ENCODE measurements at regions not wholly inside any gene's neighbourhood (a gene's known extent, or its start where the extent isn't known, plus 50 kb on each side); places are given as distances from the start of the nearest gene placed in this dataset.

- Histone ChIP-seq H3K36me3 (no peaks in the 10 kb centered on the region), H3K27me3 (no peaks in the 10 kb centered on the region), H3K27ac (no peak overlapping the region), H3K9me3 (no peaks in the 10 kb centered on the region), H3K4me3 (replicated peaks in 1 of 3) (no peak overlapping the region), H3K4me1 (no peaks in the 10 kb centered on the region)
- DNase-seq: no peak
- intact Hi-C loops (cut with DNase I): no loop called here
- 79 to 83% methylated on average over 8 of the region's 8 CpGs for WGBS, 2 donors
- TF ChIP-seq CTCF (IDR thresholded peaks at IDR 0.05) (no peak), POLR2A (IDR thresholded peaks at IDR 0.05) (no peak)
Measured at GRCh38 chr5:4038994-4039393, 443.4 kb downstream of the IRX1 start.

GRCh38 chr5:4042311-4042710, 446.7 kb downstream of the IRX1 start:
- H3K4me3 ChIP-seq (replicated peaks in 1 of 3): no peak overlapping the region
- TF ChIP-seq POLR2A (IDR thresholded peaks at IDR 0.05) (no peak), CTCF (IDR thresholded peaks at IDR 0.05) (no peak)
- no peak overlapping the region for H3K27ac ChIP-seq
- WGBS, 2 donors: 72 to 79% methylated on average over 2 of the region's 2 CpGs
- no peaks in the 10 kb centered on the region for H3K4me1 ChIP-seq
- no peak for DNase-seq
- intact Hi-C loops (cut with DNase I): no loop called here
- no peaks in the 10 kb centered on the region for H3K9me3 ChIP-seq
- no peaks in the 10 kb centered on the region for H3K36me3 ChIP-seq
- H3K27me3 ChIP-seq: no peaks in the 10 kb centered on the region

GRCh38 chr5:4043135-4043534, 447.5 kb downstream of the IRX1 start:
- Histone ChIP-seq H3K4me1 (no peaks in the 10 kb centered on the region), H3K9me3 (no peaks in the 10 kb centered on the region), H3K27ac (no peak overlapping the region), H3K27me3 (no peaks in the 10 kb centered on the region), H3K4me3 (replicated peaks in 1 of 3) (no peak overlapping the region), H3K36me3 (no peaks in the 10 kb centered on the region)
- TF ChIP-seq CTCF (IDR thresholded peaks at IDR 0.05) (no peak), POLR2A (IDR thresholded peaks at IDR 0.05) (no peak)
- no peak for DNase-seq
- intact Hi-C loops (cut with DNase I): no loop called here

- Histone ChIP-seq H3K9me3 (no peaks in the 10 kb centered on the region), H3K27ac (no peak overlapping the region), H3K36me3 (no peaks in the 10 kb centered on the region), H3K4me1 (no peaks in the 10 kb centered on the region), H3K27me3 (no peaks in the 10 kb centered on the region), H3K4me3 (replicated peaks in 1 of 3) (no peak overlapping the region)
- no peak for TF ChIP-seq POLR2A (IDR thresholded peaks at IDR 0.05)
- TF ChIP-seq CTCF (IDR thresholded peaks at IDR 0.05): no peak
- no peak for DNase-seq
- WGBS, 2 donors: 91% methylated on average over 2 of the region's 2 CpGs; no CpG with 5 or more reads in 1 of the 2 donors
- intact Hi-C loops (cut with DNase I): no loop called here
Measured at GRCh38 chr5:4044881-4045280, 449.2 kb downstream of the IRX1 start.

GRCh38 chr5:4048398-4048797, 452.8 kb downstream of the IRX1 start:
- Histone ChIP-seq H3K36me3 (no peaks in the 10 kb centered on the region), H3K27me3 (no peaks in the 10 kb centered on the region), H3K27ac (no peak overlapping the region), H3K4me1 (no peaks in the 10 kb centered on the region), H3K9me3 (no peaks in the 10 kb centered on the region), H3K4me3 (replicated peaks in 1 of 3) (no peak overlapping the region)
- no peak for DNase-seq
- TF ChIP-seq POLR2A (IDR thresholded peaks at IDR 0.05): no peak
- TF ChIP-seq CTCF (IDR thresholded peaks at IDR 0.05): no peak
- intact Hi-C loops (cut with DNase I): no loop called here
- WGBS, 2 donors: 60 to 67% methylated on average over 4 of the region's 4 CpGs

Measured in thyroid gland (tissue), 4 donors.